Fibroblast of skin of abdomen (primary cell): ENCODE measurements at regions not wholly inside any gene's neighbourhood (a gene's known extent, or its start where the extent isn't known, plus 50 kb on each side); places are given as distances from the start of the nearest gene placed in this dataset.
A peak's percentile ranks its signal among the peaks of the same experiment; 100 is the strongest.

Experiments used
- DNase-seq: peaks from one replicate; pipeline ENCODE4 v3.0.0-alpha.2; 2013

DNA sequence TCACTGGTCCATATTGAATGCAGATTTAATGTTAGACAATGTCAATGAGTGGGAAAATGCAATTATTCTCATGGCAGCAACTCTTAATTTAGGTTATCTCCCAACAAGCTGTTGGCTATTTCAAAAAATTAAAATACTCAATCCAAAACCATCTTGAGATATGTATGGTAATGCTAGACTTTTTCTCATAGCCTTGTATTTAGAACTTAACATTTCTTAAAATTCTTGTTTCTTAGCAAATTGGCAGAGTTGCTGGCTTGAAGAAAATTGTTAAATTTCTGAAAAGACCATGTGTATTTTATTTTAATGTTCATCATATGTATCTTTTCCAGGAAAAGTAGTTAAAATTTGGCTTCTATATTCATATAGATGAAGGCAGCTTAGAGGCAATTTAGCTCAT, 1355.1 kb downstream of the PCDH9 start:
- DNase-seq = no peak

DNA sequence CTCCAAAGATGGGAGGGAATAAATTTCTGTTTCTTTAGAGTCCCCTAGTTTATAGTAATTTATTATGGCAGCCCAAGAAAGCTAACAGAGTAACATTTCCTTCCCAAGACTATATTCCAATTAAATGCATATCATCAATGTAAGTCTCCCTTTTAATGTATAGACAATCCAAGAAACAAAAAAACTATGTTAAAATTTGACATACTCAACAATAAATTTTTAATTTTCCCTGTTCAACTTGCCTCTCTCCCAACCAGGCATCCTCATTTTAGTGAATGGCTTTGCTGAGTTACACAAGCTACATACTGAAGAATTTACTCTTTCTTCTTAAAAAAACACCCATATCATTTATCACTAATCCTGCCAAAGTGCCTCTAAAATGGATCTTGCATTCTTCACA, 1357.7 kb downstream of the PCDH9 start:
- DNase-seq = no peak

DNA sequence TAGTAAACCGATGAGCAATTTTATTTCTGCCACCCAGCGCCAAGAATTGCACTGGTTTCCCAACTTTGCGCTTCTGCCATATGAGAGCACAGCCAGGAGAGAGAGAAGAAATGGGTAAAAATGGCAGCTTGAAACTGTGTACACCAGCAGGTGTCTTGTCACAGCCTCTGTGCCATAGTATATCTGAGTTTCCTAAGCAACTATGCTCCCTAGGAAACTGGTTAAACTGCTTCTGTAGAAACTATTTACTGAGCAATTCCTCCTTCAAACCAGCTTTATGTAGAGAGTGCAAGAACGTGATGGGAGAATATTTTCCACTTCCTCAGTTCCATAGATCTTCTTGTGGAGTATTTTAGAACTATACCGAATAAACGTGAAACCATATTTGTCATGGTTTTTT, 1361.3 kb downstream of the PCDH9 start:
- DNase-seq = no peak

DNA sequence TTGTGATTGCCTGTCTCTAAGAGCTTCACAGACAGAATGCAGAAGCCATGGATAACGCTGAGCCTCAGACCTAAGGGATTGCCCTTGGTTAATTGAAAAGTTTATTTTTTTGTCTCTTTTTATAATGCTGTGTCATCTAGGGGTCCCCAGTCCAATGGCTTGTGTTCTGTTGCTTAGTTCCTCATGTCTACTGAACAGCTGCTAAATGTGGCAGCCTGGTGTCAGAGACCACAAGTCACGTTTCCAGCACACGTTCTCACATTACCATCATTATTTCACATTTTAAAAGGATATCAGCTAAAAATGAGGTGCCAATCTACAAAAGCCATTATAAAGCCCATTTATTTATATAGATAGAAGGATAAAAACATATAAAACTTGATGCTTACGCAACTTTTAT, 1362.0 kb downstream of the PCDH9 start:
- DNase-seq = no peak

DNA sequence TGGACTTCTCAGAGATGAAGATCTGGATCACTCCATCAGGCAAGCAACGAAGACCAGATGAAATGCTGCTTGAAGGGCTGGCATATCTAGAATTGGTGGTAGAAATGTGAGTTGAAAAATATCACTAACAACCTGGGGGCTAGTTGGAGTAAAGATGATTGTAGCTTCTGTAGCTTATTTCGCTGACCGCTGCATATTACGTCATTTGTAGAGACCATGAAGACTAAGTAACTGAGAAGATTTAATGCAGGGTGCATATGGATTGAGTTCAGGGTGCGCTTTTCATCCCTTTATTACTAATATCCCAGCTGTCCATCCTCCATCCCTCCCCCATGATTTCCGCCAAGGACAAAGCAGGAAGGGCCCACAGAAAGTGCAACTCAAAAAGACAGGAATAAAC, 1364.0 kb downstream of the PCDH9 start:
- DNase-seq = no peak

DNA sequence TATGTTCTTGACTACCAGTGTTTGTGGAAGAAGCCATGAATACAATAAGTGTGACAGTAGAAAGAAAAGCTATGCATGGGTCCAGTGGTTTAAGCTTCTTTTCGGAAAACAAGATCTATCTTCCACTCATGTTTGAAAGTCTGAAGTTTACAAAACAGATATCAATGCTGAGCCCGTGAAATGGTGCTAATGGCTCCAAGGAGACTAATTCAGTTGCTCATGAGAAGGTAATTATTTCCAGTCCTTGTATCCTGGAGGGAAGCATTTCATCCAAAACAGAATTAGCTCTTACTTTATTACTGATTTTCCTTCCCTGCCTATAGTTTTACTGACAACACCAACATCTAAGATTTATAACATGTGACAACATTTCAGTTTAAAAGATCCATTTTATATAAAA, 1364.9 kb downstream of the PCDH9 start:
- no peak for DNase-seq

DNA sequence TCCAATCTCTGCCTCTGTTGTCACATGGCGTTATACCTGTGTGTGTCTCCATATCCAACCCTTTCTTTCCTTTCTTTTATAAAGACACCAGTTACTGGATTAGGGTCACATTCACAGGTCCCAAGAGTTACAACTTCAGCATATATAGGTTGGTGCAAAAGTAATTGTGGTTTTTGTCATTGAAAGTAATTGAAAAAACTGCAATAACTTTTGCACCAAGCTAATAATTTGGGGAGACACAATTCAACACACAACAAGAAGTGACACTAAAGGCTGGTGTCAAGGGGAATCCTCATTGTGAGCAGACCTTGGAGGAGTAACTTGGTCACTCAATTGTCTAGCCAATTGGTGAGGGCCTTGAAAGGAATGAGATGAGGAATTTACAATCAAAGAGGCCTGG, 1366.1 kb downstream of the PCDH9 start:
- no peak for DNase-seq

DNA sequence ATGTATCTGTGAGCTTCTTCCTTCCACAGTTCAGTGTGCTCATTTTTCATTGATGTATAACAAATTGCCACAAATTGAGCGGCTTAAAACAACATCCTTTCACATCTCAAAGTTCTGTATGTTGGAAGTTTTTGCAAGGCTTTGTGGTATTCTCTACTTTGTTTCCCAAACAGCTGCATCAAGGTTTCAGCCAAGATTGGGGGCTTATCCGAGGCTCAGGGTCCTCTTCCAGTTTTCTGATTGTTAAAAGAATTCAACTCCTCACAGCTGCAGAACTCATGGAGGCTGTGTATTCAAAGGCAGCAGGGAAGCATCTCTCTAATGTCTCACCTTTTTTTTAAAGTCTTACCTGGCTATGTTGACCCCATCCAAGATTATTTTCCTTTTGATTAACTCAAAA, 1369.8 kb downstream of the PCDH9 start:
- no peak for DNase-seq

DNA sequence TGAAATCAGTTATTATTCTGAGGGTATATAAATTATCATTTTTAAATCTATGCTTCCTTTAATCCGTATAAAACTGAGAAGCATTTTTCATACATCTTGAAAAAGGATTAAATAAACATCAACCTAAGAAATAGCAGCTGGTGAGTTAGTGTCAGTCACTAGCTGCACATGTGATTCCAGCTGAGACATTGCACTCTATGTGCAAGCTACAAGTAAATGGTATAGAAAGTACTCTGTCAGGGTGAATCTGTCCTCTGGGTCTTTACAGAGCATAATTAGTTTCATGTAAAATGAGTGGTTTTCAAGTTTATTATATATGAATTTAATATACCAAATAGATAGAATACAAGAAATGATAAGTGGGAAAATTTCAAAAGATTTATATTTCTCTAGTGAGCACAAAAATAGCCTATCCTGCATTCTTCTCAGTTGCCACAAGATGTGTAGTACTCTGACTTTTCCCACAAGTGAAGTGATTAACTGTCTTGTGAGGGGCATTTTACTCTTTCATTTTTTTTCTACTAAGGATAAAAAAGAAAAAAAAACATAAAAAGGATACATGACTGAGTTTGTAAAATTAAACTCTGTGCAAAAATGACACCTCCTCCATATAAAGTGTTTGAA, 1372.1 kb downstream of the PCDH9 start:
- DNase-seq = no peak

DNA sequence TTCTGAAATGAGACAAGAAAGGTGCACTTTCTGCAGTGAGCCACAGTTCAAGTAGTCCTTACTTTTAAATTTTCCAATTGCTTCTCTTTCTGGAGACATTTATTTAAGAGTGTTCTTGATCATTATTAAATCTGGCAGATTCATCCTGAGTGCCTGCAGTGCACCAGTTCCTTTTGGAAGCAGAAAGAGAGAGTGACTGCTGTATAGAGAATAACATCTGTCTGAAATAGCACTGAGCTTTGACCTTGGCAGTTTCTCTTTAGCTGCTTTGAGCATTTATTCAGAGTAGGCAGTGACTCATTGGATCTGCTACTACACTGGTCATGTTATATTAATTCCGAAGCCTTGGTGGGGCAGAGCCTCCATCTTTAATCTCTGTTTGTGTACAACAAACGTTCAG, 1373.7 kb downstream of the PCDH9 start:
- DNase-seq = peak; percentile 43

DNA sequence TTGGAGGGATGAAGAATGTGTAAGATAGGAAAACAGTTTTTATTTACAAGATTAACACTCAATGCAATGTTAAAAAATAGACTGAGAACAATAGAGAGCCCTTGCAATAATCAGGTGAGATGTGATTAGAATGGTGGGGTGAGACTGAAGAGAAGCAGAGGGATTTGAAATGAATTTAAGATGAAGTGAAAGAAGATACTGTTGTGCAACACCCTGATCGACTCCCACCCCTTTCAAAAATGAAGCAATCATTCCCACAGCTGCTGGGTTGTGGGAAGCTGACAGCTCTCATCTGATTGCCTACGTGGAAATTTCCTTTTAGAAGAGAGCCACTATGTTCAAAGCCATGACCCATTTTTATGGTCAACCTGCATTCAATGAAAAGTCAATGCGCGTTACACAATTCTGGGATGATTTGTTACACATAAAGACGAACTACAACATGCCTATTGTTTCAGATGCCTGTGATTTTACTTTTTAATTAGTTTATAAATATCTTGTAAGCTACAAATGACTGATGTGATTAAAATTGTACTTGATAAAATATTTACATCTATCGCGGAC, 1374.8 kb downstream of the PCDH9 start:
- DNase-seq = peak; percentile 2

DNA sequence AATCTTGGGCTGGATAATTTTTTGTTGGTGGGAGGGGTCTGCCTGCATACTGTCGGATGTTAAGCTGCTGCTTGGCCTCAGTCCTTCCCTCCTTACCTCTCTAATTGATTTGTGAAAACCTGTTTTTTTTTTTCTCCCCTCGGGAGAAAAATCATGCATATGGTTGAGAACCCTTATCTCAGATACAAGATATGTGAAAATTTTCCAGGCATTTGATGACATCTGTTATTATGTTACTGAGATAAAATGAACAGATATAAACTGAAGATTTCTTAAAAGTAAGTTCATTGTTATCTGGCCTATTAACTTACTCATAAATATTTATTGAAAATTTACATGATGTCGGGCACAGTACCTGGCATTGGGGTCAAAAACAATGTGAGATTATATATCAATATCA, 1375.7 kb downstream of the PCDH9 start:
- DNase-seq = no peak

DNA sequence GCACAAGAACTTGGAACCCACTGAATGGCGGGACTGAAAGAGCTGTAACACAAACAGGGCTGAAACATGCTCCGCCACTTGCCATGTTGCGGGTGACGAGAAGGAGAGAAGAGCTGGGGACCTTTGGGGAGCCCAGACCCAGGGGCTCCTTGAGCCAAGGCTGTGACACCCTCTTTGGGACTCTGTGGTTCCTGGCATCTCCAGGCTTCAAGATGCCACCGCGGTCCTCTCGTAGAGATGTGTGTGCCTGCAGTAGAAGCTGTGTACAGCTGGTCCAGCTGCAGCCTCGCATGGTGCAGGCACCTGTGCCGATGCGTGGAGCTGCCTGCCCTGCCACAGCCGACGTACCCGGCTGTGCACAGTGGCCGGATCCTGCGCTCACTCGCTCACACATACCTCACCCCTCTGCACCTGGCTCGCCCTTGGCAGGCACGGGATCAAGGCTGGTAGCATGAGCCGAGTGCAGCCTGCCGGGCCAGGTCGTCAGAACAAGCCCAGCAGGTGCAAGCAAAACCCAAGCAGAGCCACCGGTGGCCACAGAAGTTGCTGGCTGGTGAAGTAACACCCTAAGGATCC, 1385.8 kb downstream of the PCDH9 start:
- DNase-seq = no peak

DNA sequence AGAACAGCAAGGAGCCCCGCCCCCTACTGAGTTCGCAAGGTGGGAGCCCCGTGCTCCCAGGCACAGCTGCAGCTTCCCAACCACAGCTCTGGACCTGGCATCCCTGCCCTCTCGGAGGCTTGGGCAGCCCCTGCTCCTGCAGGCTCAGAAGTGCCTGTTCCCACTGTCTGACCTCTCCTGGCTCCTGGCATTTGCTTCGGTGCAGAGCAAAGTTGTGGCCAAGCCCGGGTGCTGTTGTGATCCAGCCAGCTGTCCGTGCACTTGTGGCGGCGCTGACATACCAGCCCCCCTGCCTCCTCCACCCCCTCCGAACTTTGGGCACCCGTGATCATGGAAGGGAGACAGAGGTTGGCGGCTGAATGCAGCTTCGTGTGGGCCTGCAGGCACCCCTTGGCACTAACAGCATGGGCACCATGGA, 1386.8 kb downstream of the PCDH9 start:
- no peak for DNase-seq

DNA sequence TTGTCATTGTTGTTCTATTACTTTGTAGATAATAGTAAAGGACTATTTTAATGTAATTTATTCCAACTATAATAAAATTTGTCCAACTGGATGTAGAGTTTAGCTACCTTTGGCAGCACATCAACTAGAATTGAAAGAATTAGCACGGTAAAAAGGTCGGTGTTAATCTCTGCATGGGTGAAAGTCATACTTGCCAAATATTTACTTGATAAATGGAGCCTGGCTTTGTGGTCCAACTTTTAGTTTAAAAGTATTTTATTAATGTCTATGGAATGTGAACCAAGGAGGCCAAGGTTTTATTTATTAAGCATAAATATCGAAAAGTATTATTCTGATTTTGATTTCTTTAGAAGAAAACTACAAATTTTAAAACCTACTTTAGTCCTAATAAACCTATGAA, 1389.0 kb downstream of the PCDH9 start:
- DNase-seq = no peak

DNA sequence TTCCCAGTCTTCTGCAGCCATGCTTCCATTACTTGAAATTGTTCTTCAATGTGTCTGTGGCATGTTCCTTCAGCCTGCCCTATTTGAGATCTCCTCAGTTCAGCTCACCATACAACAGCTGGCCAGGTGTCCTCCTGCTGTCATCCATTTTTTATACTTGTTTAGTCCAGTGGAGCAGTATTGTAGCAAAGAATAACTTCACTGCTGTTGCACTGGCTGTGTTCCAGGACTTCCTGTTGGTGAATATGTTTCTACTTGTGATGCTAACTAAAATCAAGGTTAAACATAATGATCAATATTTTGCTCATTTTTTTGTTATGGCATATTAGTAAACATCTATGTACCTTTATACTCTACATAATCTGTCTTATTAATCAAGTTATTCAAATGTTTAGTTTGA, 1394.1 kb downstream of the PCDH9 start:
- no peak for DNase-seq

DNA sequence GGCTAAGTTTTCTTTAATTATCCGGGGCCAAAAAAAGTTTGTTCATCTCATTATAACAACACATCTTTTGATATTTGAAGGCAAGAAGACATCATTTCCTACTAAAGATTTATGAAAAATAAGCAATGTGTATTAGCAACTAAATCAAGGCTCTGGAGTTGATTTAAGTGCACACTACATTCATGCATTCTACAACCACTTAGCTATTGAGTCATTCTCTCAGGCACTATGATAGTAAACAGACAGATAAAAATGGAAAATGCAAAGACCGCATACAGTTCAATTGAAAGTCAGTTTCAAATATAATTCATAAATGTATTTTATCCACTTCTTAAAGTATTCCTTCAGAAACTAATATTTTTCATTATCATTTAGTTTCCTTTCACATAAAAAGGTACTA, 1395.2 kb downstream of the PCDH9 start:
- DNase-seq = peak; percentile 4

DNA sequence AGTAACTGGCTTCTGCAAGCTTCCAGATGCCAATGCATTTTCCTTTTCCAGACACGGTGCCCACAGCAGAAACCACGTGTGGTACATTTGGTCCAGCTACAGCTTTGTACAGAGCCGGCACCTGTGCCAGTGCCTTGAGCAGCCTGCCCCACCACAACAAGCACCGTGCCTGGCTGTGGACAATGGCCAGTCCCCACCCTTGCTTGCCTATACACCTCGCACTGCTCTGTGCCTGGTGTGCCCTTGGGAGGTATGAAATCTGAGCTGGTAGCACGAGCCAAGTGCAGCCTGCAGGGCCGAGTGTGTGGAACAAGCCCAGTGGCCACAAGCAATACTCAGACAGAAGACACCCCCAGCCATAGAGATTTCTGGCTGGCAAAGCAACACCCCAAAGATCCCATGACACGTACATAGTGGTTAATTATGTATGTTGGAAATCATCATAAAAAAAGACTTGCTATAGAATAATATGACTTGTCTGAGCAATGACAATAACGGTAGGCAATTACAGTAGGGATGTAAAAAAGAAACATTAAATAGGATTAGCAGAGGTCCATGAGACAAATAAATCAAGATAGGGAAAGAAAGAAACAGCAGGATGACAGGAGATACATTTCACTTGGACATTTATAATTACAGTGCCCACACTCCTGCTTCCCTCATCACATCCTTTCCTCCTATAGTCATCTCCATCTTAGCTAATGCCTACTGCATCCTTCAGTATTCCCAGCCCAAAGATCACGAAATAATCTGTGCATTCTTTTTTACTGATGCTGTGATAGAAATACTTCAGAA, 1399.5 kb downstream of the PCDH9 start:
- no peak for DNase-seq

DNA sequence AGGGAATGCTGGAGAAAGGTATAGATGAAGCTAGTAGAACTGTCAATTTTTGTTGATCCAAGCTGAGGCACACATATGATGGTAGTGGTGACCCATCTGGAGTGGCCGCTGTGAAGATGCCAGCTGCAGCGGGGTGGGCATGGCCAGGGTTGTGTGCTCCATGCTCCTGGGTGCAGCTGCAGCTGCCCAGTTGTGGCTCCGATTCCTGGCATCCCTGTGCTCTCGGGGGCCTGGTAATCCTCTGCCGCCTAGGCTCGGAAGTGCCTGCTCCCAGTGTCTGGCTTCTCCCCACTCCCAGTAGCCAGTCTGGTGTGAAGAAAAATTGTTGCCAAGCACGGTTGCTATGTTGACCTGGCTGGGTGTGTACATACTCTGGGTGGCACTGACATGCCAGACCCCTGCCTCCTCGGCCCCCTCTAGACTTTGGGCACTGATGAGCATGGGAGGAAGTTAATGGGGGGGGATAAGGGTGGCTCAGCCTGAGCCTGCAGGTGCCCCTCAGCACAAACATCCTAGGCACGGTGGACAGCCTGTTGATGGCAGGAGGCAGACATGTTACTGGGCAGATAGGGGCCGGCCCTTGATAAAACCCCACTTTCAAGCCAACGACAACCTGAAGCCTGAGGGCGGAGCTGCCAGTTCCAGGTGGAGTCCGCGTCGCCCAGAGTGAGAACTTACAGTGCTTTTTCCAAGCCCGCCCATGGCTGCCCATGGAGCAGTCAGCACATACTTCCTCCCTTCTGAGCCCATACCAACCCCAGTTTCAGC, 1400.7 kb downstream of the PCDH9 start:
- no peak for DNase-seq

DNA sequence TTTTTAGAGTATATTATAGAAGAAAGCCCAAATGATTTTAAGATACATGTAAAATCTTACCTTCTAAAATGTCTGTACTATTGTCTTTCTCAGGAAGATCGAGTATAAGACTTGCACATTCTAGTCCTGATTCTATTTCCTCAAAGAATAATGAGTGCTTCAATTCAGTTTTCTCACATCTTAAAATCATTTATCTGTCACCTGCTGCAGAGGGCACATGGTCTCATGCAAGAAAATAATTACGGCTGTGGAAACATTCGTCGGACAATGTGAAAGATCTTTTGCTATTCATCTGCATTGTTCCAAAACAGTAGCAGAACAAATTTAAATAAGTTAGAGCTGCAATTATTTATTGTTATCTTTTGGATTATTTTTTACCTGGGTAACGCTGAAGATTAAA, 1403.5 kb downstream of the PCDH9 start:
- DNase-seq = no peak

DNA sequence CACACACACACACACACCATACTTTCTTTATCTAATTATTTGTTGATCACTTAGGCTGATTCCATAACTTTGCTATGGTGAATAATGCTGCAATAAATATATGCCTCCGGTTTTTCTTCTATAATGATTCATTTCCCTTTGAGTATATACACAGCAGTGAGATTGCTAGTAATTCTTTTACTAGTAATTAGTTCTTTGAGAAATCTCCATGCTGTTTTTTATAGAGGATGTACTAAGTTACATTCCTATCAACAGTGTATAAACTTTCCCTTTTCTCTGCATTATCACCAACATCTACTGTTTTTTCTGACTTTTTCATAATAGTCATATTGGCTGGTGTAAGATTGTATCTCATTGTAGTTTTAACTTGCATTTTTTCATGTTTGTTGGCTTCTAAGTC, 1405.1 kb downstream of the PCDH9 start:
- no peak for DNase-seq

DNA sequence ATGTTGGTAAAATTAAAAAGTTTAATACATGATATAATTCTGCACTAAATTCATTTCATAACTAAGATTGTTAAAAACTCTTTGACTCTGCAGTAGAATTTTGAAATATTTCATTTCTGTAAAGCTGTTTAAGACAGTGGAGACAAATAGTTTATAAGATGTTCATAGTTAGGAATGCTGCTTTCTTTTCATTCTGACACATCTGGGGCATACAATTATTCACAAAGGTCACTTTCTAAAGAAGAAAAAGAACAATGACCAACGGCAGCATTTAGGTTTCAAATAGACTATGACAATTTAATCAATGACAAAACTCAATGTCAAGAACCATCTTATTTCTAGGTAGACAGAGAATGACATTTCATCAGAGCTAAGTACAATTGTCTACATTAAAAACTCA, 1422.1 kb downstream of the PCDH9 start:
- peak; percentile 44 for DNase-seq
